ENCODE measurements at regions not wholly inside any gene's neighbourhood (a gene's known extent, or its start where the extent isn't known, plus 50 kb on each side); places are given as distances from the start of the nearest gene placed in this dataset.

DNA sequence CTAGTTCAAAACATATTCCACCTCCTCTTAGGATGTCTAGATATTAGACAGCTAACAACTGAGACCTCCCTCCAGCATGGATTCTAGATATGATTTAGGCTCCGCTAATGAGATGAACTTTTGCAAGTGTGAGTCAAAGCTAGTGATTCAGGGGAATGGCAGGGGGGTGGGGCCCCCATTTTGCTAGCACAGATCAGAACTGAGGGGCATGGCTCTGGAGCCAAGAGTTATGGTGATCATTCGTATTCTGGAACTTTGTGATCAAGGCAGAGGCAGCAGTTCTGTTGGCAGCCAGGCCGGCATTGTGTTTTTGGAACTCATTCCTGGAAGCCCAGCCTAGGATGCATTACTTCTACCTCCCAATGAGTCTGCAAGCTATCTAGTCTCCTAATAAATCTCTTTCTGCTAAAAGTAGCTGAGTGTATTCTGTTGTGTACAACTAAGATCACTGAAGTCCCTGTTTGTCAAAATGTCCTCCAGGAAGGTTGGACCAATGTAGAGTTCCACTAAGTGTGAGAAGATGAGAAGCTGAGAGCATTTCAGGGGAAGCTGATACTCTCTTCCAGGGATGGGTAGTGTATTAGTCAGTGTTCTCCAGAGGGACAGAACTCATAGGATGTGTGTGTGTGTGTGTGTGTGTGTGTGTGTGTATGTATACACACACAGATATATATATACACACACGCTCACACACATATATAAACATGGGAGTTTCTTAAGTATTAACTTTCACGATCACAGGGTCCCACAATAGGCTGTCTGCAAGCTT is 312.7 kb downstream of the TLE3 start:
- TF ChIP-seq, protein P1, sequence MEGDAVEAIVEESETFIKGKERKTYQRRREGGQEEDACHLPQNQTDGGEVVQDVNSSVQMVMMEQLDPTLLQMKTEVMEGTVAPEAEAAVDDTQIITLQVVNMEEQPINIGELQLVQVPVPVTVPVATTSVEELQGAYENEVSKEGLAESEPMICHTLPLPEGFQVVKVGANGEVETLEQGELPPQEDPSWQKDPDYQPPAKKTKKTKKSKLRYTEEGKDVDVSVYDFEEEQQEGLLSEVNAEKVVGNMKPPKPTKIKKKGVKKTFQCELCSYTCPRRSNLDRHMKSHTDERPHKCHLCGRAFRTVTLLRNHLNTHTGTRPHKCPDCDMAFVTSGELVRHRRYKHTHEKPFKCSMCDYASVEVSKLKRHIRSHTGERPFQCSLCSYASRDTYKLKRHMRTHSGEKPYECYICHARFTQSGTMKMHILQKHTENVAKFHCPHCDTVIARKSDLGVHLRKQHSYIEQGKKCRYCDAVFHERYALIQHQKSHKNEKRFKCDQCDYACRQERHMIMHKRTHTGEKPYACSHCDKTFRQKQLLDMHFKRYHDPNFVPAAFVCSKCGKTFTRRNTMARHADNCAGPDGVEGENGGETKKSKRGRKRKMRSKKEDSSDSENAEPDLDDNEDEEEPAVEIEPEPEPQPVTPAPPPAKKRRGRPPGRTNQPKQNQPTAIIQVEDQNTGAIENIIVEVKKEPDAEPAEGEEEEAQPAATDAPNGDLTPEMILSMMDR (conservative IDR thresholded peaks at IDR 0.05 in 1 of 2, IDR thresholded peaks at IDR 0.05 in 1 of 2; ENCODE audit: low read depth in 1 of 2, low read length in 2 of 2), result no peak
- TF ChIP-seq EZH2 (IDR thresholded peaks at IDR 0.05; ENCODE audit: low read length, missing control alignments), result no peak
